Panc1 (cell line): ENCODE measurements at regions not wholly inside any gene's neighbourhood (a gene's known extent, or its start where the extent isn't known, plus 50 kb on each side); places are given as distances from the start of the nearest gene placed in this dataset.

Source experiments
- ATAC-seq: fragments of 200-7000 bp; cut with Tn5 transposase; 2 replicates; pipeline ENCODE4 v1.9.1; 2020; ENCODE audit warnings: mild to moderate bottlenecking, moderate library complexity
- BruUV-seq: library from RNA; stranded (reverse); fragments of 400-500 nt; replicated peaks from 2 replicates; lab custom pipeline; 2021; lab: Mats Ljungman, UMichigan
- CTCF ChIA-PET: fragments of 300-600 bp; sonication (Branson Sonifier 250); formaldehyde crosslinking; loops from one replicate; lab custom pipeline; 2022; ENCODE audit warnings: antibody characterized with exemption; lab: Charles Lee
- POLR2A ChIA-PET: fragments of 300-600 bp; sonication (Branson Sonifier 250); formaldehyde crosslinking; loops from one replicate; lab custom pipeline; 2022; ENCODE audit warnings: antibody characterized with exemption; lab: Charles Lee
- DNase-seq: peaks from one replicate; pipeline ENCODE4 v3.0.0-alpha.2; 2010; ENCODE audit warnings: low read depth, low spot score
- H3K27ac ChIP-seq: 2 replicates; pipeline ENCODE4 v1.5.1; 2011; ENCODE audit warnings: mild to moderate bottlenecking, low read length, inconsistent platforms
- H3K27me3 ChIP-seq: fragments of 200-500 bp; sonication (Bioruptor generic); 2 replicates; pipeline ENCODE4 v1.6.0; 2014; ENCODE audit warnings: low read length, inconsistent platforms; ENCODE audit not compliant: control insufficient read depth, insufficient read depth
- H3K36me3 ChIP-seq: fragments of 200-500 bp; sonication (Bioruptor generic); 2 replicates; pipeline ENCODE4 v1.5.1; 2014; ENCODE audit warnings: inconsistent platforms, mild to moderate bottlenecking, low read length, moderate library complexity; ENCODE audit not compliant: control insufficient read depth, insufficient read depth
- H3K4me1 ChIP-seq: 2 replicates; pipeline ENCODE4 v1.5.1; 2011; ENCODE audit warnings: inconsistent platforms, mild to moderate bottlenecking, low read length, moderate library complexity; ENCODE audit not compliant: control insufficient read depth, insufficient read depth
- H3K4me3 ChIP-seq, 2 experiments: 2 replicates each; pipeline ENCODE4 v1.5.1; 2011 to 2012; ENCODE audit warnings: low read depth in 2 of 2, low read length in 2 of 2, mild to moderate bottlenecking in 2 of 2, inconsistent platforms in 1 of 2, moderate library complexity in 1 of 2
- H3K9me3 ChIP-seq: fragments of 200-500 bp; sonication (Bioruptor generic); 2 replicates; pipeline ENCODE4 v1.5.1; 2014; ENCODE audit warnings: low read depth, mild to moderate bottlenecking, inconsistent platforms, low read length, moderate library complexity; ENCODE audit not compliant: control insufficient read depth, insufficient read depth
- POLR2AphosphoS5 ChIP-seq: IDR thresholded peaks from 2 replicates; pipeline ENCODE4 v1.6.1; 2012; ENCODE audit warnings: mild to moderate bottlenecking, low read depth, low read length, moderate library complexity
- SIN3A ChIP-seq: IDR thresholded peaks from 2 replicates; pipeline ENCODE4 v1.6.1; 2012; ENCODE audit warnings: low read depth, mild to moderate bottlenecking, low read length, moderate library complexity, borderline replicate concordance; ENCODE audit not compliant: insufficient read depth
- TCF7L2 ChIP-seq: IDR thresholded peaks from 2 replicates; pipeline ENCODE4 v1.6.1; 2011; ENCODE audit warnings: mild to moderate bottlenecking, low read depth, low read length, inconsistent platforms
- in situ Hi-C: cut with HindIII; loops from 2 replicates; pipeline ENCODE4 v1.10.0; 2016; ENCODE audit warnings: low sequenced_read_pairs, low pct_unique_long_range_greater_than_20kb
- intact Hi-C: fragments of 100-400 bp; cut with micrococcal nuclease; formaldehyde crosslinking; loops from one replicate; pipeline ENCODE4 v1.10.0; 2022; ENCODE audit not compliant: unreplicated experiment
- TF ChIP-seq, protein P1 (sequence below): fragments of 450-650 bp; IDR thresholded peaks from 2 replicates; pipeline ENCODE4 v1.5.1; 2017; ENCODE audit warnings: mild to moderate bottlenecking
- TF ChIP-seq, protein P2 (sequence below), 2 experiments: IDR thresholded peaks; 2 replicates each; pipeline ENCODE4 v1.6.1; 2011 to 2012; ENCODE audit warnings: low read depth in 2 of 2, control low read depth in 1 of 2, low read length in 1 of 2, mild to moderate bottlenecking in 1 of 2, moderate library complexity in 1 of 2; ENCODE audit not compliant: insufficient read depth in 1 of 2

DNA sequence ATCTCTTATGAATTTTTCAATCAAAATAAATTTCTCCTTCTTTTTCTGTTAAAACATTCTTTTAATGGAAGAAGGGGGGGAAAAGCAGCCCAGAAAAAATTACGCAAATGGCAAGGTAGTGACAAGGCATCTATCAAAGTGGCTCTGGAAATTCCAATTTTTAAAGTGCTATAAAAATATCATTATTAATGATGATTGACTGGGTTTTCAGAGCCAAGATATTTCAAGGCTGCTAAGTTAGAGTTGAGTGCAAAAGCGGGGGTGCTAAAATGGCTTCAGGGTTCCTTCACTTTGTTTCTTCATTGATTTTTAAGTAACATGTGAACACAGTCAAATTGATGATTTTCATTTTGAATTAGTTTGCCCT is 171.6 kb upstream of the CITED2 start:
- no peak for ATAC-seq
- in situ Hi-C loops, result no loop called here
- H3K4me3 ChIP-seq, result no peak overlapping the region
- H3K27ac ChIP-seq, result peak overlapping the region; percentile 84
- no peak for DNase-seq
- peaks cover 33% of the 10 kb centered on the region for H3K4me1 ChIP-seq
- H3K36me3 ChIP-seq, result no peaks in the 10 kb centered on the region
- BruUV-seq, result no TSS peak
- no peak for TF ChIP-seq SIN3A
- no peak for TF ChIP-seq TCF7L2
- intact Hi-C loops, result no loop called here
- ChIA-PET CTCF (no interaction called here), POLR2A (interaction anchor here (0.6 kb wide), 1 partner anchor 176 kb away, joined by 4 read pairs; no protein-coding TSS in a partner anchor)
- H3K27me3 ChIP-seq, result no peaks in the 10 kb centered on the region
- H3K9me3 ChIP-seq, result no peaks in the 10 kb centered on the region

DNA sequence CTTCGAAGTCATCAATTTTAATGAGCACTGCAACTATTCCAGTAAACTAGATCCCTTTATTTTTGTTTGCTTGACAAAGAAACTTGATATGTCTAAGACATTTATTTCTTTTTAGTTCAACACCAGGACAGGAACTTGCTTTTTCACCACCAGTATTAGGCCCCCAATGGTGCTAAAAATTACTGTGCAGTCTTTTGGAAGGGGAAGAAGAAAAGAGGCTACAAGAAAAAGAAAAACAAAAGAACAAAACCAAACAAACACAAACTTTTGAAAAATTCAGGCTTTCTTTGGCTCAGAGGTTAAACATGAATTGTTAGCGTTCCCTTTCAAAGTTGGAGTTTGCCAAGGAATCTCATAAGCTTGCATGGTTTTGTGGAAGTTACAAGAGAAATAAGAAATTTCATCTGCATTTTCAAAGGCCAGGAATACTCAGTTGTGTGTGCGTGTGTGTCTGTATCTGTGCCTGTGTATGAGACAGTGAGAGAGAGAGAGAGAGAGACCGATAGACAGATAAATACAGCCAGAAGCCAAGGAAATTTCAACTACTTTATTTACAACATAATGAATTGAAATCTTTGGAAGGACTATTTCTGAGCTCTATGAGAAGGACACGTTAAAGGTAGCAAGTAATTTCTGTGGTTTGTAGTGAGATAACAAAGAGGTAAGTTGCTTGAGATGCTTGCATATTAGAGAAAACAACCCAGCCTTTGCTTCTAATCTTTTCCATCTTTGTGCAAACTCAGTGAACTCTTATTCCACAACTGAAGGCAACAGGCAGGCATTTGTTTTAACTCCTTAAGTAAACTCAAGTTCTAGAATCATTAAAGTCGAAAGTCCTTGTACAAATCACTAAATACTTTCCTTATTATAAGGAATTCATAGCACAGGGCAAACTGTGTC is 171.0 kb upstream of the CITED2 start:
- peak; percentile 73 for ATAC-seq
- Histone ChIP-seq H3K4me3 (no peak overlapping the region), H3K4me1 (peaks cover 39% of the 10 kb centered on the region), H3K27ac (peak overlapping the region; percentile 84), H3K27me3 (no peaks in the 10 kb centered on the region), H3K36me3 (no peaks in the 10 kb centered on the region), H3K9me3 (no peaks in the 10 kb centered on the region)
- POLR2A ChIA-PET, result interaction anchor here (0.5 to 0.6 kb wide), 2 partner anchors 42 to 176 kb away, joined by 4 read pairs; no protein-coding TSS in a partner anchor
- intact Hi-C loops (no loop called here), in situ Hi-C loops (no loop called here)
- BruUV-seq, result no TSS peak
- TF ChIP-seq SIN3A (no peak), TCF7L2 (no peak)
- CTCF ChIA-PET, result no interaction called here
- no peak for DNase-seq

DNA sequence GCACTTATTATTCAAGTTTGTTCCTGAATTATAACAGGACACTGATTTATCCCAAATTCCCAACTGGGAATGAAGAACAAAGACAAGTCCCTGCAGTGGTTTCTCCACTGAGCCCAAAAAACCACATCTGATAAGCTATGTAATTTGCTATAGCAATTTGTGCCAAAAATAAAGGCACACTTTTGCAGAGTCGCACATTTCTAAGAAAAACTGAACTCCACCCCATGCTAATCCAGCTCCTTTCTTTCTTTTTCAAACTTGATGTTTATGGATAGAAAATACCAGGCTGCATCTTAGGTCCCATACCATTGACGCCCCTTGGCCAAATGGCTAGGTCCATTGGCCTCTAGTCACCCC is 170.2 kb upstream of the CITED2 start:
- no peaks in the 10 kb centered on the region for H3K9me3 ChIP-seq
- intact Hi-C loops (no loop called here), in situ Hi-C loops (no loop called here)
- H3K27me3 ChIP-seq, result no peaks in the 10 kb centered on the region
- H3K36me3 ChIP-seq, result no peaks in the 10 kb centered on the region
- peak overlapping the region; percentile 84 for H3K27ac ChIP-seq
- DNase-seq (no peak), ATAC-seq (no peak)
- no TSS peak for BruUV-seq
- ChIA-PET POLR2A (no interaction called here), CTCF (no interaction called here)
- TF ChIP-seq, protein P1, sequence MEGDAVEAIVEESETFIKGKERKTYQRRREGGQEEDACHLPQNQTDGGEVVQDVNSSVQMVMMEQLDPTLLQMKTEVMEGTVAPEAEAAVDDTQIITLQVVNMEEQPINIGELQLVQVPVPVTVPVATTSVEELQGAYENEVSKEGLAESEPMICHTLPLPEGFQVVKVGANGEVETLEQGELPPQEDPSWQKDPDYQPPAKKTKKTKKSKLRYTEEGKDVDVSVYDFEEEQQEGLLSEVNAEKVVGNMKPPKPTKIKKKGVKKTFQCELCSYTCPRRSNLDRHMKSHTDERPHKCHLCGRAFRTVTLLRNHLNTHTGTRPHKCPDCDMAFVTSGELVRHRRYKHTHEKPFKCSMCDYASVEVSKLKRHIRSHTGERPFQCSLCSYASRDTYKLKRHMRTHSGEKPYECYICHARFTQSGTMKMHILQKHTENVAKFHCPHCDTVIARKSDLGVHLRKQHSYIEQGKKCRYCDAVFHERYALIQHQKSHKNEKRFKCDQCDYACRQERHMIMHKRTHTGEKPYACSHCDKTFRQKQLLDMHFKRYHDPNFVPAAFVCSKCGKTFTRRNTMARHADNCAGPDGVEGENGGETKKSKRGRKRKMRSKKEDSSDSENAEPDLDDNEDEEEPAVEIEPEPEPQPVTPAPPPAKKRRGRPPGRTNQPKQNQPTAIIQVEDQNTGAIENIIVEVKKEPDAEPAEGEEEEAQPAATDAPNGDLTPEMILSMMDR, result no peak
- TF ChIP-seq POLR2AphosphoS5, result no peak
- TF ChIP-seq, protein P2, sequence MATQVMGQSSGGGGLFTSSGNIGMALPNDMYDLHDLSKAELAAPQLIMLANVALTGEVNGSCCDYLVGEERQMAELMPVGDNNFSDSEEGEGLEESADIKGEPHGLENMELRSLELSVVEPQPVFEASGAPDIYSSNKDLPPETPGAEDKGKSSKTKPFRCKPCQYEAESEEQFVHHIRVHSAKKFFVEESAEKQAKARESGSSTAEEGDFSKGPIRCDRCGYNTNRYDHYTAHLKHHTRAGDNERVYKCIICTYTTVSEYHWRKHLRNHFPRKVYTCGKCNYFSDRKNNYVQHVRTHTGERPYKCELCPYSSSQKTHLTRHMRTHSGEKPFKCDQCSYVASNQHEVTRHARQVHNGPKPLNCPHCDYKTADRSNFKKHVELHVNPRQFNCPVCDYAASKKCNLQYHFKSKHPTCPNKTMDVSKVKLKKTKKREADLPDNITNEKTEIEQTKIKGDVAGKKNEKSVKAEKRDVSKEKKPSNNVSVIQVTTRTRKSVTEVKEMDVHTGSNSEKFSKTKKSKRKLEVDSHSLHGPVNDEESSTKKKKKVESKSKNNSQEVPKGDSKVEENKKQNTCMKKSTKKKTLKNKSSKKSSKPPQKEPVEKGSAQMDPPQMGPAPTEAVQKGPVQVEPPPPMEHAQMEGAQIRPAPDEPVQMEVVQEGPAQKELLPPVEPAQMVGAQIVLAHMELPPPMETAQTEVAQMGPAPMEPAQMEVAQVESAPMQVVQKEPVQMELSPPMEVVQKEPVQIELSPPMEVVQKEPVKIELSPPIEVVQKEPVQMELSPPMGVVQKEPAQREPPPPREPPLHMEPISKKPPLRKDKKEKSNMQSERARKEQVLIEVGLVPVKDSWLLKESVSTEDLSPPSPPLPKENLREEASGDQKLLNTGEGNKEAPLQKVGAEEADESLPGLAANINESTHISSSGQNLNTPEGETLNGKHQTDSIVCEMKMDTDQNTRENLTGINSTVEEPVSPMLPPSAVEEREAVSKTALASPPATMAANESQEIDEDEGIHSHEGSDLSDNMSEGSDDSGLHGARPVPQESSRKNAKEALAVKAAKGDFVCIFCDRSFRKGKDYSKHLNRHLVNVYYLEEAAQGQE (IDR thresholded peaks at IDR 0.05; ENCODE audit: insufficient read depth in 1 of 2, low read depth in 2 of 2, low read length in 1 of 2), result no peak
- H3K4me3 ChIP-seq, result no peak overlapping the region
- H3K4me1 ChIP-seq, result peaks cover 47% of the 10 kb centered on the region
